ENCODE measurements at regions not wholly inside any gene's neighbourhood (a gene's known extent, or its start where the extent isn't known, plus 50 kb on each side); places are given as distances from the start of the nearest gene placed in this dataset.

DNA sequence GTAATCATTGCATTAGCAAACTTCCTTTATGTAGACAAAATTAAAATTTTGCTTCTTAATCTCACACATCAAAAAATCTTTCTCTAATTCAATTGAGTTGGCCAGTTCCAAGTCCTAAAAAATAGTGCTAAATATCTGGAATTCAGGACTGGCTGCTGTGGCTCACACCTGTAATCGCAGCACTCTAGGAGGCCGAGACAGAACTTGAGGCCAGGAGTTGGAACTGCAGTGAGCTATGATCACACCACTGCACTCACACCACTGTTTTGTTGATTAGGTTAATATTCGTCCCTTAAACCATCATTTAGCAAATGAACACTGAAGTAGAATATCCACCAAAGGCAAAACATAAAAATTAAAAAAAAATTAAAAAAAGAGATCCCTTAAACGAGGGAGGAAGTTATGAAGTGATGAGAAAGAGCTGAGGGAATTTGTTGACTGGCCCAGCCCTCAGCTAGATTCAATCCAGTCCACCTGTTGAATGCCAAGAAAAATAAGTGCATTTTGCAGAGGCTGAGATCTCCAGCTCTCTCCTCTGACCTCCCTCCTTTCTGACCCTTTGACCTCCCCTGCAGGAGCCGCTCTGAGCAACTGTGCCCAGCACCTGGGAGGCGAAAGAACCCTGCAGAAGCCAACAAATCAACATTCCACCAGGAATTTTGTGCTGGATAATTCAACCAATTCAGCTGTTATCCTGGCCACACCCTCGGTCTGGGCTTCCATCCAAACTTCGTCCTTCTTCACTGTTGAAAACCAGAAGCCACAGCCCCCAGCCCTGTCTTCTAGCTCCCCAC lies 96.8 kb downstream of the OR2K2 start:
- no peak overlapping the region for H3K27ac ChIP-seq

DNA sequence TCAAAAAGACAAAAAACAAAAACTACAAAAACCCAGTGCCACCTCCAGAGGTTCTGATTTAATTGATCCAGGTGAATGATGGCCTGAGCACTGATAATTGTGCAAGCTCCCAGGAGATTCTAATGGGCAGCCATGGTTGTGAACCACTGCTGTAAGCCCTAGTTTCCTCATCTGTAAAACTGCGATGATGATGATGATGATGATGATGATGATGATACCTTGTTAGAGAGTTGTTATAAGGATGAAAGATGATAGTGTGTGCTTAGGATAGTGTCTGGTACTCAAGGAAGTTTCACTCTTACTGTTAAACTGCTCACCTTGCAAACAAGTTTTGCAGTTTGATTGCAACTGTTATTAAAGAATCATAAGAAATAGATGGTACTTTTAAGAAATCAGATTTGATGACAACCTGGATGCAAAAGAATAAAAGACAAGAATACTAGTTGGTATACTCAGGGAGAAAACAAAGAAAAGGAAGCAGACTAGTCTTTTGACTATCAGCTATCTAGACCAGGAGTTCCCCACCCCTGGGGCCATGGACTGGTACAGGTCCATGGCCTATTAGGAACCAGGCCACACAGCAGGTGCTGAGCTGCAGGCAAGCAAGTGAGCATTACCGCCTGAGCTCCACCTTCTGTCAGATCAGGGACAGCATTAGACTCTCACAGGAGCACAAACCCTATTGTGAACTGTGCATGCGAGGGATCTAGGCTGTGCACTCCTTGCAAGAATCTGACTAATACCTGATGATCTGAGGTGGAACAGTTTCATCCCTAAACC lies 98.0 kb downstream of the OR2K2 start:
- TF ChIP-seq, protein P1, sequence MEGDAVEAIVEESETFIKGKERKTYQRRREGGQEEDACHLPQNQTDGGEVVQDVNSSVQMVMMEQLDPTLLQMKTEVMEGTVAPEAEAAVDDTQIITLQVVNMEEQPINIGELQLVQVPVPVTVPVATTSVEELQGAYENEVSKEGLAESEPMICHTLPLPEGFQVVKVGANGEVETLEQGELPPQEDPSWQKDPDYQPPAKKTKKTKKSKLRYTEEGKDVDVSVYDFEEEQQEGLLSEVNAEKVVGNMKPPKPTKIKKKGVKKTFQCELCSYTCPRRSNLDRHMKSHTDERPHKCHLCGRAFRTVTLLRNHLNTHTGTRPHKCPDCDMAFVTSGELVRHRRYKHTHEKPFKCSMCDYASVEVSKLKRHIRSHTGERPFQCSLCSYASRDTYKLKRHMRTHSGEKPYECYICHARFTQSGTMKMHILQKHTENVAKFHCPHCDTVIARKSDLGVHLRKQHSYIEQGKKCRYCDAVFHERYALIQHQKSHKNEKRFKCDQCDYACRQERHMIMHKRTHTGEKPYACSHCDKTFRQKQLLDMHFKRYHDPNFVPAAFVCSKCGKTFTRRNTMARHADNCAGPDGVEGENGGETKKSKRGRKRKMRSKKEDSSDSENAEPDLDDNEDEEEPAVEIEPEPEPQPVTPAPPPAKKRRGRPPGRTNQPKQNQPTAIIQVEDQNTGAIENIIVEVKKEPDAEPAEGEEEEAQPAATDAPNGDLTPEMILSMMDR (conservative IDR thresholded peaks at IDR 0.05) = no peak
- no peak for TF ChIP-seq ZFX (IDR thresholded peaks at IDR 0.05)
- no peak overlapping the region for H3K27ac ChIP-seq

More for the DNA sequence above, 96.8 kb downstream of the OR2K2 start:
- no peak for TF ChIP-seq ZFX (IDR thresholded peaks at IDR 0.05)
- TF ChIP-seq, protein P1 (conservative IDR thresholded peaks at IDR 0.05) = no peak

DNA sequence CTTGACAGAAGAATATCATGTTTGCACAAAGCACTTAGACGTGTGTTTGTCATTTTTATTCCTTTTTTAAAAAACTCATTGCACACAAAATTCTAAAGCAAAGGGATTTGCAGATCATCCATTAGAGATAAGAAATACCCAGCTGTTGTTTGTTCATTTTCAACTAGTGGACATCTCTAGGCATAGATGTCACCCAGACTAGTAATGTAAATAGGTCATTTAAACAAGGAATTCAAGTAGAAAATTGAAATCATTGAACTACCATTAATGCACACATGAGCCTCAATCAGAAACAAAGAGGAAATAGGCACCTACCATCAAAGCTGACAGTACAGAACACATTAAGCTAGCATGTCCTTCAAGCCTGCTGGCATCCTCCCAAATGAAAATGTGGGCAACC lies 107.3 kb downstream of the OR2K2 start:
- TF ChIP-seq ZFX (IDR thresholded peaks at IDR 0.05) = no peak
- TF ChIP-seq, protein P1 (conservative IDR thresholded peaks at IDR 0.05) = no peak
- H3K27ac ChIP-seq = no peak overlapping the region

DNA sequence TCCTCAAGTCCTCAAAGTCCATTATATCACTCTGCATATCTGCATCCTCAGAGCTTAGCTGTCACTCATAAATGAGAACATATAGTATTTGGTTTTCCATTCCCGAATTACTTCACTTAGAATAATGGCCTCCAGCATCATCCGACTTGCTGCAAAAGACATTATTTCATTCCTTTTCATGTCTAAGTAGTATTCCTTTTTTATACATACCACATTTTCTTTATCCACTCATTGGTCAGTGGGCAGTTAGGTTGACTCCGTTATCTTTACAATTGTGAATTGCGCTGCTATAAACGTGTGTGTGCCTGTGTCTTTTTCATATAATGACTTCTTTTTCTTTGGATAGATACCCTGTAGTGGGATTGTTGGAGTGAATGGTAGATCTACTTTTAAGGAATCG lies 117.2 kb downstream of the OR2K2 start:
- H3K27ac ChIP-seq = no peak overlapping the region
- TF ChIP-seq ZFX (IDR thresholded peaks at IDR 0.05) = no peak
- TF ChIP-seq, protein P1 (conservative IDR thresholded peaks at IDR 0.05) = no peak

GRCh38 chr9:111198936-111199335 lies 131.1 kb downstream of the OR2K2 start:
- TF ChIP-seq, protein P1 (conservative IDR thresholded peaks at IDR 0.05) = no peak
- no peak for TF ChIP-seq ZFX (IDR thresholded peaks at IDR 0.05)
- H3K27ac ChIP-seq = no peak overlapping the region

GRCh38 chr9:111197256-111197655 lies 132.8 kb downstream of the OR2K2 start:
- H3K27ac ChIP-seq = no peak overlapping the region

More at GRCh38 chr9:111197256-111197655, 132.8 kb downstream of the OR2K2 start:
- no peak for TF ChIP-seq ZFX (IDR thresholded peaks at IDR 0.05)
- TF ChIP-seq, protein P1 (conservative IDR thresholded peaks at IDR 0.05) = no peak

Data from C4-2B (cell line).